H1 (cell line): ENCODE measurements at regions not wholly inside any gene's neighbourhood (a gene's known extent, or its start where the extent isn't known, plus 50 kb on each side); places are given as distances from the start of the nearest gene placed in this dataset.

ENCODE experiments used
- CHD7 ChIP-seq: fragments of 300-600 bp; sonication (generic); IDR thresholded peaks from 2 replicates; pipeline ENCODE4 v1.7.1; 2012; ENCODE audit warnings: low read length, moderate library complexity, mild to moderate bottlenecking, inconsistent platforms; ENCODE audit not compliant: insufficient replicate concordance
- CTCF ChIP-seq, 3 experiments: IDR thresholded peaks; 1 replicate in 2 of 3; 2 replicates in 1 of 3; pipeline versions ENCODE4 v1.5.1 to v1.6.1; 2011; ENCODE audit warnings: low read length in 3 of 3, mild to moderate bottlenecking in 3 of 3, inconsistent platforms in 2 of 3, low read depth in 1 of 3, moderate library complexity in 1 of 3; ENCODE audit not compliant: insufficient read depth in 1 of 3; ENCODE audit errors: control extremely low read depth in 1 of 3
- E2F6 ChIP-seq: IDR thresholded peaks from 2 replicates; pipeline ENCODE4 v1.6.1; 2012; ENCODE audit warnings: inconsistent platforms
- EGR1 ChIP-seq: IDR thresholded peaks from 2 replicates; pipeline ENCODE4 v1.6.1; 2011; ENCODE audit warnings: low read depth, low read length, borderline replicate concordance
- RXRA ChIP-seq: IDR thresholded peaks from 2 replicates; pipeline ENCODE4 v1.6.1; 2011; ENCODE audit warnings: low read depth, mild to moderate bottlenecking, low read length, moderate library complexity; ENCODE audit not compliant: insufficient read depth
- SIX5 ChIP-seq: IDR thresholded peaks from 2 replicates; pipeline ENCODE4 v1.6.1; 2011; ENCODE audit warnings: mild to moderate bottlenecking, low read depth, low read length
- TAF1 ChIP-seq: IDR thresholded peaks from 2 replicates; pipeline ENCODE4 v1.6.1; 2011; ENCODE audit warnings: mild to moderate bottlenecking, low read depth, low read length
- TCF12 ChIP-seq: IDR thresholded peaks from 2 replicates; pipeline ENCODE4 v1.6.1; 2011; ENCODE audit warnings: low read depth, mild to moderate bottlenecking, low read length

GRCh38 chr20:55353206-55353605, 652.1 kb downstream of the CBLN4 start (continued):
- no peak for TF ChIP-seq CHD7
- TF ChIP-seq TAF1, result no peak
- no peak for TF ChIP-seq SIX5
- TF ChIP-seq RXRA, result no peak
- no peak for TF ChIP-seq EGR1
- no peak for TF ChIP-seq CTCF (IDR thresholded peaks at IDR 0.05; ENCODE audit: control extremely low read depth in 1 of 3, insufficient read depth in 1 of 3, low read depth in 1 of 3, low read length in 3 of 3)
- TF ChIP-seq E2F6, result no peak
- TF ChIP-seq TCF12, result no peak
- TF ChIP-seq, all 59 proteins: peak for 0
